Activated T-cell treated with anti-CD3 and anti-CD28 coated beads, Interleukin-2, amount 50 U/mL, for 24 hours (primary cell): ENCODE measurements at regions not wholly inside any gene's neighbourhood (a gene's known extent, or its start where the extent isn't known, plus 50 kb on each side); places are given as distances from the start of the nearest gene placed in this dataset.

Experiments used
- DNase-seq: peaks from one replicate; pipeline ENCODE4 v3.0.0-alpha.2; 2020
- H3K27ac Mint-ChIP-seq: 2 replicates; pipeline ENCODE4 v1.8.0; 2020; ENCODE audit warnings: mild to moderate bottlenecking, mixed read lengths
- H3K27me3 Mint-ChIP-seq: 2 replicates; pipeline ENCODE4 v1.8.0; 2020; ENCODE audit warnings: mixed read lengths
- H3K36me3 Mint-ChIP-seq: 2 replicates; pipeline ENCODE4 v1.8.0; 2020; ENCODE audit warnings: low read depth, mixed read lengths
- H3K4me1 Mint-ChIP-seq: 2 replicates; pipeline ENCODE4 v1.8.0; 2020; ENCODE audit warnings: low read depth, mixed read lengths
- H3K4me3 Mint-ChIP-seq: 2 replicates; pipeline ENCODE4 v1.8.0; 2020; ENCODE audit warnings: mild to moderate bottlenecking, moderate library complexity, mixed read lengths
- H3K9me3 Mint-ChIP-seq: 2 replicates; pipeline ENCODE4 v1.8.0; 2020; ENCODE audit warnings: mixed read lengths

GRCh38 chr4:62196338-62196737 is 996.2 kb downstream of the ADGRL3 start:
- Mint-ChIP-seq H3K27ac (no peak overlapping the region), H3K9me3 (peaks cover 5% of the 10 kb centered on the region), H3K4me1 (no peaks in the 10 kb centered on the region), H3K4me3 (no peak overlapping the region), H3K36me3 (no peaks in the 10 kb centered on the region), H3K27me3 (no peaks in the 10 kb centered on the region)
- DNase-seq, result no peak

DNA sequence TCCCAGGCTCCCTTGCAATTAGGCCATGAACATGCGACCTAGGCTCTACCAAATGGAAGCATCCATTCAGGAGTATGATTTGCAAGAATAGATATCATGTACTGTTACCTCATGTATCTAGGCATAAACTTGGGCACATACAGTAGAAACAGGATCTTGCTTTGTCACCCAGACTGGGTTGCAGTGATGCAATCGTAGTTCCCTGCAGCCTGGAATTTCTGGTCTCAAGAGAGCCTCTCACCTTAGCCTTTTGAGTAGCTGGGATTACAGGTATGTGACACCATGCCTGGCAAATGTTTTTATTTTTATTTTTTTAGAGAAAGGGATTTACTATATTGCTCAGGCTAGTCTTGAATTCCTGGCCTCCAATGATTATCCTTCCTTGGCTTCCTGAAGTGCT is 994.2 kb downstream of the ADGRL3 start:
- H3K36me3 Mint-ChIP-seq, result no peaks in the 10 kb centered on the region
- no peak overlapping the region for H3K4me3 Mint-ChIP-seq
- H3K27me3 Mint-ChIP-seq, result no peaks in the 10 kb centered on the region
- no peak for DNase-seq
- H3K9me3 Mint-ChIP-seq, result peaks cover 5% of the 10 kb centered on the region
- no peak overlapping the region for H3K27ac Mint-ChIP-seq
- no peaks in the 10 kb centered on the region for H3K4me1 Mint-ChIP-seq

DNA sequence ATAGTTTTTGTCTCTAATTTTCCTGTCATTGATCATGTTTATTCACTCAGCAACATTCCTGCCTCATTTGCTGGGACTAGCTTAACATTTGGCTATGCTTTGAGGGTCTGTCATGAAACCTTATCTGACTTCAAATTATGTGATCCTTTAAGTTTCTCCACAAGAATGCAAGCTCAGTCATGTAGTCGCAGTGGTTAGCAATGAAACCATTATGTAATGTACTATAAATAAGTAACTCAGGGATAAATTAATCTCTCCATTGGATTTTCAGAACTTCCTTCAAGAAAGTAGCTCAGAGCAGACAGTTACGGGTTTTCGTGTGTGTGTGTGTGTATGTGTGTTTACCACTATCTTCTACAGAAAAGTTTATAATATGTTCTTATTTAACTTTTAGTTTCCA is 993.6 kb downstream of the ADGRL3 start:
- H3K27ac Mint-ChIP-seq, result no peak overlapping the region
- H3K4me3 Mint-ChIP-seq, result no peak overlapping the region
- H3K4me1 Mint-ChIP-seq, result no peaks in the 10 kb centered on the region
- no peaks in the 10 kb centered on the region for H3K27me3 Mint-ChIP-seq
- H3K9me3 Mint-ChIP-seq, result peaks cover 3% of the 10 kb centered on the region
- no peaks in the 10 kb centered on the region for H3K36me3 Mint-ChIP-seq
- no peak for DNase-seq

DNA sequence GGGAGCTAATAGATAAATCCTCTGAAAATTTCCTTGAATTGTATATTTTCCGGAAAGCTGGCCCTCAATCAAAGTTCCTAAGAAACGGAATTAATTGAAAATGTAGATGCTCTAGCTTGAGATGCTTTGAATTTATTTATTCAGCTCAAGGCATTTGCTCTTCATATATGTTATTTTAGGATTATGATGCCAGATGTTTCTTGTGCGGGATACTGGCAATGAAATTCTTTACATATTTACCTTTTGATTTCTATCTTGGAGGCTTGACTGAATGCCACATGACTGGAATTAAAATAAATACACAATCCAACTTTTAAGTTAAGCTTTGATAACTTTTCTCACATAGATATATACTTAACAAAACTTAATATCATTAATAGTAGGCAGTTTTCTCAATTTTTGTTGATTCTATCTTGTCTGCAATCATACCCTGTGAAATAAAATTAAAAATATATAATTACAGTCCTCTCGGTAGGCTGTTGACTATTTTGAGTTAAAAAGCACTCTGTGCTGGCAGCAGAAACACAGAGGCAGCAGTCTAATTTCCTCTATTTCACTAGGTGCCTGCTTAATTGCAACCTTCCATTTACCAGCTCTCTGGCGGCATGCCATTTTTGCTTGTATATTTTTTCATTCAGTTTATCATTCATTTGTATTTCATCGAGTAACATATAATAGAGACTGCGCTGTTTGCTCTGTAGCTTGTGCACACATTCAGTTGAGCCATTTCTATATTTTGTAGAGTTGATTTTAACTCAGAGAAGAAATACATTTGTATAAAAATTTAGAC is 991.5 kb downstream of the ADGRL3 start:
- H3K27ac Mint-ChIP-seq, result no peak overlapping the region
- peaks cover 7% of the 10 kb centered on the region for H3K9me3 Mint-ChIP-seq
- no peak for DNase-seq
- H3K4me3 Mint-ChIP-seq, result no peak overlapping the region
- H3K36me3 Mint-ChIP-seq, result no peaks in the 10 kb centered on the region
- H3K27me3 Mint-ChIP-seq, result no peaks in the 10 kb centered on the region
- H3K4me1 Mint-ChIP-seq, result no peaks in the 10 kb centered on the region

GRCh38 chr4:62170235-62170634 is 970.1 kb downstream of the ADGRL3 start:
- Mint-ChIP-seq H3K9me3 (peaks cover 11% of the 10 kb centered on the region), H3K27ac (no peak overlapping the region), H3K27me3 (no peaks in the 10 kb centered on the region), H3K4me3 (no peak overlapping the region), H3K36me3 (no peaks in the 10 kb centered on the region), H3K4me1 (no peaks in the 10 kb centered on the region)
- DNase-seq, result no peak

GRCh38 chr4:62168681-62169080 is 968.6 kb downstream of the ADGRL3 start:
- no peak overlapping the region for H3K4me3 Mint-ChIP-seq
- H3K27ac Mint-ChIP-seq, result no peak overlapping the region
- no peaks in the 10 kb centered on the region for H3K27me3 Mint-ChIP-seq
- H3K4me1 Mint-ChIP-seq, result no peaks in the 10 kb centered on the region
- H3K36me3 Mint-ChIP-seq, result no peaks in the 10 kb centered on the region
- peaks cover 18% of the 10 kb centered on the region for H3K9me3 Mint-ChIP-seq
- DNase-seq, result no peak

DNA sequence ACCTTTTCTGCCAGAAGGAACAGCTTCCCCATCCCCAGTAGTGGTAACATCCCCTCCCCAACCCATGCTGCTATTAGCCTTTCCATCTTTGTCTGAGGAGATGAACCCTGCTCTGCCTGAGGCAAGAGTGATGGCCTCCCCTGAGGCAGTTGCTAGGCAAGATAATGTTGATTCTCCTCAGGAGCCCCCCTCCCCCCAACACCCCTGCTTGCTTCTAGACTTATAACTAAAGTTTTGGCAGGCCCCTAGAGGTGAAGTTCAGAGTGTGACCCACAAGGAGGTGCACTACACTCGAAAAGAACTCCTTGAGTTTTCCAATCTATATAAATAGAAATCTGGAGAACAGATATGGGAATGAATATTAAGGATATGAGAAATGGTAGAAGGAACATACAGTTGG is 962.5 kb downstream of the ADGRL3 start:
- DNase-seq, result no peak
- no peak overlapping the region for H3K27ac Mint-ChIP-seq
- no peaks in the 10 kb centered on the region for H3K4me1 Mint-ChIP-seq
- peaks cover 36% of the 10 kb centered on the region for H3K9me3 Mint-ChIP-seq
- no peaks in the 10 kb centered on the region for H3K27me3 Mint-ChIP-seq
- H3K36me3 Mint-ChIP-seq, result no peaks in the 10 kb centered on the region
- H3K4me3 Mint-ChIP-seq, result no peak overlapping the region

DNA sequence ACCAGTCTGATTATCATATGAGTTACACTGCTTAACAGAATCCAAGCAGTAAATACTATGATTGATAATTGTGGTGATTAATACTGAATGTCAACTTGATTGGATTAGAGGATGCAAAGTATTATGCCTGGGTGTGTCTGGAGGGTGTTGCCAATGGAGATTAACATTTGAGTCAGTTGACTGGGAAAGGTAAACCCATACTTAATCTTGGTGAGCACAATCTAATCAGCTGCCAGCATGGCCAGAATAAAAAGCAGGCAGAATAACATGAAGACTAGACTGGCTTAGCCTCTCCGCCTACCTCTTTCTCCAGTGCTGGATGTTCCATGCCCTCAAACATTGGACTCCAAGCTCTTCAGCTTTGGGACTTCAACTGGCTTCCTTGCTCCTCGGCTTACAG is 961.3 kb downstream of the ADGRL3 start:
- H3K9me3 Mint-ChIP-seq, result peaks cover 39% of the 10 kb centered on the region
- H3K27ac Mint-ChIP-seq, result no peak overlapping the region
- no peaks in the 10 kb centered on the region for H3K36me3 Mint-ChIP-seq
- no peak for DNase-seq
- H3K4me3 Mint-ChIP-seq, result no peak overlapping the region
- H3K4me1 Mint-ChIP-seq, result no peaks in the 10 kb centered on the region
- H3K27me3 Mint-ChIP-seq, result no peaks in the 10 kb centered on the region

DNA sequence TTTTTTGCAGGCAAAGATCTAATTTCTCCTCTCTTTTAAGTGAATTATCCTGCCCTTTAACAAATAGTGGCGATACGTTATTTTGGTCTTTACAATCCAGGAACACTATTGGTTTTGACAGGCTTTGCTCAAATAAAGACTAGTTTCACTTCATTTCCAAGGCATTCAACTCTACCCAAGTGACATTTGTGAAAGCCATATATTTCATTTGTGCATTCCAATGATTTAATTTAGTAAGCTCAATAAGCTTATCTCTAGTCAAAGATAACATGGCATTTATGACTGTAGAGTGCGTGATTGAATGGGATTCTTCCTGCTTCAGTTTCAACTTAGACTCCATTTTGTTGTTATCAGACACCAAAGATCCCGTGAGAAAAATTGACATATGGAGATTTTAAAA is 959.8 kb downstream of the ADGRL3 start:
- H3K4me3 Mint-ChIP-seq, result no peak overlapping the region
- H3K27me3 Mint-ChIP-seq, result no peaks in the 10 kb centered on the region
- DNase-seq, result no peak
- H3K27ac Mint-ChIP-seq, result no peak overlapping the region
- peaks cover 36% of the 10 kb centered on the region for H3K9me3 Mint-ChIP-seq
- H3K36me3 Mint-ChIP-seq, result no peaks in the 10 kb centered on the region
- no peaks in the 10 kb centered on the region for H3K4me1 Mint-ChIP-seq

GRCh38 chr4:62159306-62159705 is 959.2 kb downstream of the ADGRL3 start:
- Mint-ChIP-seq H3K36me3 (no peaks in the 10 kb centered on the region), H3K9me3 (peaks cover 33% of the 10 kb centered on the region), H3K27me3 (no peaks in the 10 kb centered on the region), H3K4me3 (no peak overlapping the region), H3K27ac (no peak overlapping the region), H3K4me1 (no peaks in the 10 kb centered on the region)
- no peak for DNase-seq

- DNase-seq, result no peak
- Mint-ChIP-seq H3K4me3 (no peak overlapping the region), H3K4me1 (no peaks in the 10 kb centered on the region), H3K27ac (no peak overlapping the region), H3K27me3 (no peaks in the 10 kb centered on the region), H3K9me3 (peaks cover 35% of the 10 kb centered on the region), H3K36me3 (no peaks in the 10 kb centered on the region)
Measured at GRCh38 chr4:62156205-62156604, 956.1 kb downstream of the ADGRL3 start.

DNA sequence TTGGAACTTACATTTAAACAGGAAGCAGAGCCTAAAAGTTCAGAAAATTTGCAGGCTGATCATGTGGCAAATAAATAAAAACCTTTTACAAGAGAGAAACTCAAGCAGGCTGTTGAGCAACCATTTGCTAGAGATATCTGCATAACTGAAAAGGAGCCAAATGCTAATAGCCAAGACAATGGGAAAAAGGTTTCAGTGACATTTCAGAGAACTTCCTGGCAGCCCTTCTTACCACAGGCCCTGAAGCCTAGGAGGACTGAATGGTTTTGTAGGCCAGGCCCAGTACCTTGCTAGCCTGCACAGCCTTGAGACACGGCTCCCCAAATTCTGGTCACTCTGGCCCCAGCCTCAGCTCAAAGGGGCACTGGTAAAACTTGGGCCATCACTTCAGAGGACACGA is 945.1 kb downstream of the ADGRL3 start:
- no peaks in the 10 kb centered on the region for H3K27me3 Mint-ChIP-seq

GRCh38 chr4:62144431-62144830 is 944.3 kb downstream of the ADGRL3 start:
- Mint-ChIP-seq H3K9me3 (peaks cover 13% of the 10 kb centered on the region), H3K4me1 (no peaks in the 10 kb centered on the region), H3K27me3 (no peaks in the 10 kb centered on the region), H3K4me3 (no peak overlapping the region), H3K27ac (no peak overlapping the region), H3K36me3 (no peaks in the 10 kb centered on the region)
- no peak for DNase-seq

More for the DNA sequence above, 945.1 kb downstream of the ADGRL3 start:
- H3K4me3 Mint-ChIP-seq, result no peak overlapping the region
- no peaks in the 10 kb centered on the region for H3K4me1 Mint-ChIP-seq
- H3K27ac Mint-ChIP-seq, result no peak overlapping the region
- DNase-seq, result no peak
- H3K36me3 Mint-ChIP-seq, result no peaks in the 10 kb centered on the region
- H3K9me3 Mint-ChIP-seq, result peaks cover 8% of the 10 kb centered on the region

DNA sequence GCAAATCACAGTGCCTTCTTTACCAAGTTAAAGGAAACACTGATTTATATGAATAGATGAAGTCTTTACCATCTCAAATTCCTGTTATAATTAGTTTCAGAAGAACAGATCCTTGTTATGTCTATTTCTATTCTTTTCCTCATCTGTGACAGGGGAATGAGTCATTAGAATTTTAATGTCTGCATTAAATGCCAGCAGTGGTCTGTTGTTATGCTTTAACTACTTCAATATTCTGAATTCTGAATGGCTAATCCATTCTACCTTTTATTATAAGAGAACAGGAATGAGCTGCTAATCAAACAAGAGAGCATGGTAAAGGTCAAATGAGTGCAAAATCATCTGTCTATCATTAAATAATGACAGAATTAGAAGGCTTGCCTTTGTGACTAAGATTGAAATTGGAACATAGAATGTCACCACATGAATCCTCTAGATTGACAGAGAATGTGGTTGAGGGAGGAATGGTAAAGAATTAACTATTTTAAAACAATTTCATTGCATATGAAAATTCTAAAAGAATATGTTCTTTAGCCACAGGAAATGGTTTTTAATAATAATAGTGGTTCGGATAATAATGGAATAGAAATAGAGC is 935.5 kb downstream of the ADGRL3 start:
- Mint-ChIP-seq H3K4me1 (no peaks in the 10 kb centered on the region), H3K27me3 (no peaks in the 10 kb centered on the region), H3K4me3 (no peak overlapping the region)

DNA sequence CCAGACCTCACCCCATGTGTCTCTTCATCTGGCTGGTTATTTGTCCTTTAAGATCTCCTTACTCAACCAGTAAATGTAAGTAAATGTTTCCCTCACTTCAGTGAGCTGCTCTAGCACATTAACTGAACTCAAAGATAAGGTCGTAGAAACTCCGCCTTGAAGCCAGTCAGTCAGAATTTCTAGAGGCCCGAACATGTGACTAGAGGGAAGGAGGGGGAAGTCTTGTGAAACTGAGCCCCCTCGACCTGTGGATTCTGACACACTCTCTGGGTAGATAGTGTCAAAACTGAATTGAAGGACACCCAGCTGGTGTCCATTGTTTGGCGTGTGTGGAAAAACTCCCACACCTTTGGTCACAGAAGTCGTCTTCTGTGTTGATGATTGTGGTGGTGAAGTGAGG is 933.9 kb downstream of the ADGRL3 start:
- Mint-ChIP-seq H3K27me3 (no peaks in the 10 kb centered on the region), H3K4me1 (no peaks in the 10 kb centered on the region), H3K4me3 (no peak overlapping the region), H3K36me3 (no peaks in the 10 kb centered on the region), H3K27ac (no peak overlapping the region), H3K9me3 (peaks cover 11% of the 10 kb centered on the region)
- no peak for DNase-seq

More for the DNA sequence above, 935.5 kb downstream of the ADGRL3 start:
- DNase-seq, result no peak
- H3K9me3 Mint-ChIP-seq, result peaks cover 16% of the 10 kb centered on the region
- H3K27ac Mint-ChIP-seq, result no peak overlapping the region
- no peaks in the 10 kb centered on the region for H3K36me3 Mint-ChIP-seq
